Kidney capillary endothelial cell (primary cell): ENCODE measurements at regions not wholly inside any gene's neighbourhood (a gene's known extent, or its start where the extent isn't known, plus 50 kb on each side); places are given as distances from the start of the nearest gene placed in this dataset.
"Not testable (repeated sequence)": the region's sequence is repeated elsewhere in the genome, so short reads cannot be mapped to it uniquely, and the experiment has no call there.

ENCODE experiments used
- DNase-seq: peaks from one replicate; pipeline ENCODE4 v3.0.0-alpha.2; 2018; ENCODE audit warnings: low spot score

DNA sequence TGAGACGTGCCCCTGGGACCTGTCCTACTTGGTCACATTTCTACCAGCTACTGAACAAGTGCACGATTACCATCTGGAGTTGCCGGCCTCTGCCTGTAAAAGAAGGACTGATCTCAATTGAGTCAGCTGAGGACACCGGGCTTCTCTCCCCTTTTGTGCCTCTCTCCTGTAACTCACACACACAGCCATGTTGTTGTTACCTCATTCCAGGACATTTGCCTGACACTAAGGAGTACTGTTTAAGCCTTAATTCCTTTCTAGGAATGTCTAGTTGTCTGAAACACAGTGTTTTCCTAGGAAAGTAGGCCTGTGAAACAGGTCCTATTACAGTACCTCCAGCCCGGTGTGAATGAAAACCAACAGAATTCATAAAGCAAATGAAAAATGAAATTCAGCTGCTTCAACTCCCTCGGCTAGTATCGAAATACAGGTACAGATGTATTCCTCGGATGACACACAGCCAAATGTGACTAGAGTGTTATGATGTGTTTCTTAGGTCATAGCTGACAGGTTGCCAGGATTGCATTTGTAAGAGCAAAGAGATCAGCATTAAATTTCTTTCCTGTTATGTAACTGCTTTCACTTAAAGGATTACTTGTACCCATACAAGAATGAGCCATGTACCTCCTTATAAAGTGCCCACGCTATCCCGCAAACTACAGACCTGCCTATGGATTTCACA is 152.0 kb upstream of the IRS2 start:
- no peak for DNase-seq

DNA sequence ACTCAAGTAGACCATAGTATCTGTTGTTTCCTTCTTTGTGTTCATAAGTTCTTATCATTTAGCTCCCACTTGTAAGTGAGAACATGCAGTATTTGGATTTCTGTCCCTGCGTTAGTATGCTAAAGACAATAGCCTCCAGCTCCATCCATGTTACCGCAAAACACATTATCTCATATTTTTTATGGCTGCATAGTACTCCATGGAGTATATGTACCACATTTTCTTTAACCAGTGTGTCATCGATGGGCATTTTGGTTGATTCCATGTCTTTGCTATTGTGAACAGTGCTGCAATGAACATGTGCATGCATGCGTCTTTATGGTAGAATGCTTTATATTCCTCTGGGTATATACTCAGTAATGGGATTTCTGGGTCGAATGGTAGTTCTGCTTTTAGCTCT is 148.1 kb upstream of the IRS2 start:
- not testable (repeated sequence) for DNase-seq

DNA sequence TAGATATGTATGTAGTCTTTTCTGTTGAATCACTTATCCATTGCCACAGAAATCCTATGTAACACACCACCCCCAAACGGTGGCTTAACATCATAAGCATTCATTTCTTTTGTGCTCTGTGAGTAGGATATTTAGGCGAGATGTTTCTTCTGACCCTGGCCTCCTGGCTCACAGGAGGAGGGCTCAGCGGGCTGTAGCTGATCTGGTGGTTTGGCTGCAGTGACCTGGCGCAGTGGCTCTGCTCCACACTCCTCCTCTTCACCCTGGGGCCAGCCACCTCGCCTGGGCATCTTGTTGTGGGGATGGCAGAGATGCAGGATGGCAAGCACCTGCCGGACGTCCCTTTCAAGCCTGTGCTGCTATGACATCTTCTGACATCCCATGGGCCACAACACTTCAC is 147.1 kb upstream of the IRS2 start:
- no peak for DNase-seq

DNA sequence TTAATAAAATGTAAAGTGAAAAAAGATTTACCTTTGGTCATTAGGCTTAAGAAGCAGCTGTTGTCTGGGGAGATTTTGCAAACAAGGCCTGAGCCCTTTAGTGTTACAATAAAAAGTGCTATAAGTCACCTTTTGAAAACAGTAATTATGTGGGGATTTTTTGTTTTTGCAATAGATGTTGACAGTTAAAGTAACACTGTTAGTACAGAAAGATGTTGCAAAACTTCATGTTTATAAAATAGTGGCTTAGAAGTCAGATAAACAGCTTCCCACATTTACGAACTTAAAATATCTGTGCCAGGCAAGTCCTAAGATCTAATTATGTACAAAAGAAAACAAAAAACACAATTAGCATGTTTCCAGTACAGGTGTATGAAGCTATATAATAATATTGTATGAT is 138.0 kb upstream of the IRS2 start:
- no peak for DNase-seq

DNA sequence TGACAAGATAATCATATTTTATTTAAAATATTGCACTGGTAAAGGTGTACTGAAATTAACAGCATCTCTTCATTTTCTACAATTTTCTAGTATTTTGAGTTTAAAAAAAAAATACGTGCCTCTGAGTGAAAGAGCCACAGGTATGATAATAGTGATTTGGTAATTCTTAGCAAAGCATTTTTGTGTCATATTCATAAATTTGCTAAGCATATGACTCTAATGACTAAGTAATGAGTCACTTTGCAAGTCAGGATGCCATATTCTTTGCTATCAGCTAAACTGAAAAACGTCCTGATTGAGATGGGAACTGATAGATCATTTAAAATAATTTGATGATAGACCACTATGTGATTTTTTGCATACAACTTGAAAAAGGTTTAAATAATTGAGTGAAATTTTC is 136.1 kb upstream of the IRS2 start:
- DNase-seq, result peak; percentile 10

DNA sequence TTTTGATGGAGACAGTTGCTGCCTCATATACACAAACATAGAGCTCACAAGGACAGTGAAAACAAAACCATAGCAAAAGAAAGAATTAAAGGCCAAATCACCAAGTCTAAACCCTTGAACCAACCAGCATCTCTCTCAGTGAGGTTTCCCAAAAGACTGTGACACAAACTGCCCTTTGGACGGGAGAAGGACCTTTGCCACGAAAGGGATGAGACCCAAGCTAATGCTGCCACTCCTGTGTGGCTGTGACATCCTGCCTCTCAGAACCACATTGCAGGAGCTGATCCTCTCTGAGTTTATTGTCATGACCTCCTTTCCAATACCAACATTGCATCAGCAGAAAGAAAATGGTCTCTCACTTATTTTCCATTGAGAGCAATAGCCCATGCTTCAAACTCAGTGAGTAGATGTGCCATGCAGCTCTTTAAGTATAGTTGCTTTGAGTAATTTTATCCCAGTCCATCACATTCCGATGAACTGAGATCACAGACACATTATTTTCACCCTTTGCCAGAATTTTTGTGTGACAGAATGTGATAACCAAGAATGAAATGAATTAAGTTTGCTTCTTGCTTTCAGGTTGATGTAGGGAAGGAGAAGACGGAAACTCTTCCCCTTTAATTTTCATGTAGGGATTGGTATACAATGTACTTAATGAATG is 133.5 kb upstream of the IRS2 start:
- no peak for DNase-seq

DNA sequence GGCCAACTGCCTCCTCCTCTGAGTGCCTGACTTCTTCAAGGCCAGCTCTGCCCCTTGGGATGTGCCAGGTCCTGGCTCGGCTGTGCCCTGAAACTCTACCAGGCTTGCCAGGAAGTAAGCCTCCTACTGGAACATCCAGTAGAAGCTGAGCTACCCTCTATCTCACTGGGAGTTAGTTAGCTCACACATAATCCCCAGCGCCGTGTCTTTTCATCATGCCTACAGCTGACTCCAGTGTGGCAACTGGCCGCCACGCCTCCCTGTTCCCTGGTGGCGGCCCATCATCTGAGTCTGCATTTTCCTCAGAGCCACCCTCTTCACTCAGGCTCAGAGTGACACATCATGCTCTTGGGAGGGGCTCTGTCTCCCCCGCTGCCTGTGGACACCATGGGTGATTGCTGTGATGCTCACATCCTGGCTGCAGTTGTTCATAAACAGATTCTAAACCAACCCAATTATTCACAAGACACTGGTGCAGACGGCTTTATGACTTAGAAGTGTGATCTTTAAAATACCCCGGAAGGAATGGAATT is 131.9 kb upstream of the IRS2 start:
- DNase-seq, result no peak

DNA sequence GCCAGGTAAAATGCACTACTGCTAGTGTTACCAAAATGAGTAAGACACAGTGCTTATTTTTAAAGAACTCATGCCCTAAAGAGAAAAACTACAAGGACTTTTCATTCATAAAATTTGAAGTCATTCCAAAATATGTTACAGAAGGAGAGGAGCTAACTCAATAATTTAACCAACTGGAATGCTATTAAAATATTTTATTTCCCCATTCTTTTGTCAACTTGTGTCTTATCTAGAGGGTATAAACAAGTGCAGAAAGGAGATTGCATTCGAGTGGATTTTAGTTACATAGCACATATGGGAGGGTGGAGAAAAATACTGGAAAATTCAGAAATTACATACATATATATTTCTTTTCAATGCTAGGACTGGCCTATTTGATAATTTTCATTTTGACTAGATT is 131.0 kb upstream of the IRS2 start:
- no peak for DNase-seq

DNA sequence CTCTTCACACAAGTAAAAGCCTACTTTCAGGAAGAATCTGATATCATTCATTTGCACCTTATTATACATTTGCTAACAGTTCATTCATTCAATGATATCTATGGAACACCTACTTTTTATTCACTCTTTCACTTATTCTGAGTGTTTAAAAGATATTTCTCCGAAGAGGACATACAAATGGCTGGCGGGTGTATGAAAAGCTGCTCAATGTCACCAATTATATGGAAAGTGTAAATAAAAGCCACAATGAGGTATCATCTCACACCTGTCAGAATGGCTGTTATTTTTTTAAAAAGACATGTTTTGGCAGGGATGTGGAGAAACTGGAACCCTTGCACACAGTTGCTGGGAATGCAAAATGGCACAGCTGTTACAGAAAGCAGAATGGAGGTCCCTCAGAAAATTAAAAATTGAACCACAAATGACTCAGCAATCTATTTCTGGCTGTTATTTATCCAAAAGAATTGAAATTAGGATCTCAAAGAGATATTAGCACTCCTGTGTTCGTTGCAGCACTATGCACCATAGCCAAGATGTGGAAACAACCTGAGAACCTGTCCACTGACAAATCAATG is 127.6 kb upstream of the IRS2 start:
- DNase-seq, result no peak

DNA sequence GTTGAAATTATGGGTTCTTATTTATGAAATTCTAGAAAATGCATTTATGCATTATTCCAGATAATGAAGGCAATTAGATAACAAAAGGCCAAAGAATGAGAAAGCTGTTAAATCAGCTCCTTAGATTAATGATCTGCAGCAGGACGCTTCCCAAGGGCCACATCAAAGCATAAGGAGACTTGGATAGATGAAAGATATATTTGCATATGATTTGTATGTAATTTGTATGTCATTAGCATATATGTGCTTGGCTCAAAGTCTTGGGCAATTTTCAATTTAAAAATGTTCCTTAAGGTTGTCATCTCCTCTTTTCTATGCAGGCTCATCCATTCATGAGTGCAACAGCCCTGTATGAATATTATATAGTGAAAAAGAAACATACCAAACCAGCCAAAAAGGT is 126.8 kb upstream of the IRS2 start:
- DNase-seq, result no peak

DNA sequence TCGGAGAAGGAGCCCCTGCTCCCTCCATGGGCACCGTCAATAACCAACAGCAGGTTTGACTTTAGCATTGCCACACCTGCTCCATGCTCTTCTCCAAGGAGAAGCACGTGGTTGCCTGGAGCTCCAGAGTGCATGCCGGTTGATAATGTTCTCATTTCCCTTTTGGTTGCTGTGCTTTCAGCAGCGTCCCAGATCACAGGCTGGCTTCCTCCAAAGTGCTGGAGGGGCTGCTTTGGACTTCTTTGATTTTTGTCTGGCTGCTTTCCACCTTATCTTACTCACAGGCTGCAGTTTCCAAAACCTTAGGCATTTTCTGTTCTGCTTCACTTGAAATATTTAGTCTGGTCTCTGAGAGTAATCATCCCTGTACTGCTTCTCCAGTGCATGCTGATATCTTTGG is 123.8 kb upstream of the IRS2 start:
- DNase-seq, result no peak

DNA sequence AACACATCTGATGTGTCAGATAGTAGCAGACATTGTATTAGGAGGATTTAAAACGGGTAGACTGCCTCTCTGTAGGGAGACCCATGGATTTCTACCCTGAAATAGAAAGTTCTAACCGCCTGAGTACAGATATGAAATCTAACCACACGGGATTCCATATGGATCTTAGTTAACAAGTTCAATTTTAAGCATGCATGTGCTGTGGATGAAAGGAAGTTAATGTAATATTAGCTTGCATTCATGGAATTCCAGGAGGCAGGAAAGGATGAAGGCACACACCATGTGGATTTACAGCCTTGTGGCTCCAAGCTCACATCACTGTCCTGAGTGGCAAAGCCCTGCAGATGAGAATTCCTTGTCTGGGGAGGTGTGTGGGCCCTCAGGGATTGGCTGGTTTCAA is 120.6 kb upstream of the IRS2 start:
- DNase-seq, result no peak

DNA sequence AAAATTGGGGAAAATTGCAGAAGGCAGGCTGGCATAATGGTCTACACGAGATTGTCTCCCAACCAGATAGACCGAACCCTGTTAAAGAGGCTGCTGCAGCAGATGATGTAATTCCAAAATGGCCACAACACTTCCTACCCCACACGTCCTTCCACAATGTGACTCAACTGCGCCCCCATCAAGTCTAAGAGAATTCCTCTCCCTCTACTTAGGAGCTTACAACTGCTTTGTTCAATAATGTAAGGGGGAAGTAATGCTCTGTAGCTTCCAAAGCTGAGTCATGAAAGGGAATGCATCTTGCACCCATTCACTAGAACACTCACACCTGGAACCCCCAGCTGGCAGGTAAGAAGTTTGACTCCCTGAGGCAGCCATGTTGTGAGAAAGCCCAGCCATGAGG is 117.8 kb upstream of the IRS2 start:
- no peak for DNase-seq

DNA sequence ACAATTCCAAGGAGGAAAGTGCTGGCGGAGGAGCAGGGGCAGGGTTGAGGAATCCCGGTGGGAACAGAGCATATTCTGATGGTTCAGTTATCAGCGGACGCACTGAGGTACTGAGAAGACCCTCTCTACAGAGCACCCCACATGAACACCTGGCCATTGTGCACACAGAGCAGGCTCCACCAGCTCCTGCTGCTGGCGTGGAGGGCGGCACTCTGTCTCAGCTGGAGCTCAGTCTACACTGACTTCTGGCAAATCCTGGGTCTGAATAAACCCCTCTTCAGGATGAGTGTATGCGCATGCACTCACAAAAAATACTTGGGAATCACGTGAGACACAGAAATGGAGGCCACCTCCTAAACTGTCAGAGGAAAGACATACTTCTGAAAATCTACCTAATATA is 114.4 kb upstream of the IRS2 start:
- DNase-seq, result no peak

DNA sequence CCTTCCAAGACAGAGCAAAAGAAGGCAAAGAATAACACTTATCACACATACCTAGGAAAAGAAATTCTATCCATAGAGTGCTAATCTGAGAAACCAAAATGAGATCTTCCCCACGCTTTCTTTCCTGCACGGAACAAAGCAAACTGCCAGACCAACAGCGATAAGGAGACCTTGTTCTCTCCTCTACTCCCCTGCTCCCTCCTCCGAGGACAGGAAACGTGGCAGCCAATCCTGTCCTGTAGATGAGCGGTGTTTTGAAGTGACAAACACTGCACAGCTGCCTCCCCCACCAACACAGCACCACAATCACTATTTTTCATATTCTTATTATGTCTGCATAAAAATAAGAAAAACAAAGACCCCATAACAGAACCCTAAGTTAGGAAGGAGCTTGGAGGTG is 113.9 kb upstream of the IRS2 start:
- no peak for DNase-seq

DNA sequence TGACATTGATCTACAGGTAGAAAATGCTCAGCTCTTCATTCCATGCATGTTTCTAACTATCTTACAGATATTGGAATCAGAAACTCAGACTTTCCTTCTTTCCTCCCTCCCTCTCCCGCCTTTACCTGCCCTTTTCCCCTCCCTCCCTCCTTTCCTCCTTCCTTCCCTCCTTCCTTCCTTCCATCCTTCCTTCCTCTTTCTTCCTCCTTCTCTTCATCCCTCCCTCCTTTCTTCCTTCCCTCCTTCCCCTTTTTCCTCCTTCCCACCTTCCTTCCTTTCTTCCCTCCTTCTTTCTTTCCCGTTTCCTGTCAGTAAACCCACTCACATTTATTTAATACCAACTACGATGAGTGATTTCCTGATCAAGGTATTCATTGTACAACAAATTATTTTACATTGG is 113.4 kb upstream of the IRS2 start:
- DNase-seq, result no peak

DNA sequence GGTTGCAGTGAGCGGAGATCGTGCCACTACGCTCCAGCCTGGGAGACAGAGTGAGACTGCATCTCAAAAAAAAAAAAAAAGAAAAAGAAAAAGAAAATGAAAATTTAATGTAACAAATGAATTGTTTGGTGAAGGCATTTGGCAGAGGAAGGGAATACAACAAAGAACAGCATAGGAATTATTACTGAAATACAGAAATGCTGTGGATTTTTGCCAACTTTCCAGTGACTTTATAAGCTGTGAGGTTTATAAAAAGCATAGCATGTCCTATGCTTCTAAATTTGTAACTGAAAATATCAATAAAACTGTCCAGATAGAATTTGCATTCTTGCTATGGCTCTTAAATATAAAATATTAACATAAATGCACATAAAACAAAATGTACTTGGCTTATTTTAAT is 112.9 kb upstream of the IRS2 start:
- DNase-seq, result no peak

DNA sequence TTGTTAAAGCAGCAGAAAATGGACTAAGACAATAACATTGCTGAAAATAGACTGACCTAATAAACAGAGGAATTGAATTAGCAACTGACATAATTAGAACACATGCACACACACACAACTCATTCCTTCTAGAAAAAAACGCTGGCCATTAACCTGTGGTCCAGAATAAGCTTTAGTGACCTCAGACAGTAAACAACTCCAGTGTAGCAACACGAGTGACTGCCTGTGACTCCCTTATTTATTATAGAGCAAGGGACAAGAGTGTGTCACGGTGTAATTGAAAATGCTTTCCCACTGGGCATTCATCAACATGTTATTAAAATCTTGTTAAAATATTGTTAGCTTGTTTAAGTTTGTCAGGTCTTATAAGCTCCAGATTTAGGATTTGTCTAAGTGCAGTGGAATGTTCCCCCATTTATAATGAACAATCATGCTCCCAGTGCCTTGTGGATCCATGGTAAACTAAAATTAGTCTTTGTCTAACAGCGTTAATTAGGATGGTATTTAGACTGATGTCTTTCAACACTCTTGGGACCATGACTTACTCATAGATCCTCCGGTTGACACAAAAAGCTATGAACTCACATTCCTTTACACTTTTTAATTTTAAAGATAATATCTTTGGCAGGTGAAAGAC is 111.7 kb upstream of the IRS2 start:
- DNase-seq, result no peak

DNA sequence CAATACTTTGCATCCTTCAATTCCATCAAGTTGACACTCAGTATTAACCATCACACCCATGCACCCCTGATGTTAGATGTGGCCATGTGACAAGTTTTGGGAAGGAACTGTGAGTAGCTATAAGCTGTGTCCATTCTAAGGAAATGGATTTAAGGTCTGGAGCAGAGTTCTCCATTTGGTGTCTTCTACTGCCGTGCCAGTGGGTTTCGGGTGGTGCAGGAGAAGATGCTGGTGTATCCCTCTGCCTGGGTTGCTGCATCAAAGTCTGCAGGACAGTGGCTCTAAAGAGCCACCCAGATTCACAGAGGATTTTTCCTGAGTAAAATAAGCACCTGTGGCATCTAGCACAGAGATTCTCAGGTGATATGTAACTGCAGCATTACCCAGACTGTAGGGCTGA is 105.7 kb upstream of the IRS2 start:
- DNase-seq, result no peak

DNA sequence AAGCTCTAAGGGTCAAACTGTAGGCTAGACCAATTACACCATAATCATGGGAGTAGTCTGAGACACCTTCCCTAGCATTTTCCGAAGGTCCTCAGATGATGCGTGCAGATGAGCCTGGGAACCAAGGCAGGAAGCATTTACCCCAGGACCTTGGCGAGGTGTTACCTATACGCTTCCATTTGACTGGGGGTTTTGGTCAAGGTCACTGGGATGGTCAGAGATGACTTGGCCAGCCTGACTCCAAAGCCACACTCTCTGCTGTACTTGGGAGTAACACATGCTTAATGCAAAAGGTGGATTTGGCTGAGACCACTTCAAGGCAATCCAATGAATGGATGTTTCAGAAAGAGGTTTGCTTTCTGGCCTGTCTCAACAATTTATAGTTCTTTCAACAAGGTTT is 98.9 kb upstream of the IRS2 start:
- DNase-seq, result no peak

DNA sequence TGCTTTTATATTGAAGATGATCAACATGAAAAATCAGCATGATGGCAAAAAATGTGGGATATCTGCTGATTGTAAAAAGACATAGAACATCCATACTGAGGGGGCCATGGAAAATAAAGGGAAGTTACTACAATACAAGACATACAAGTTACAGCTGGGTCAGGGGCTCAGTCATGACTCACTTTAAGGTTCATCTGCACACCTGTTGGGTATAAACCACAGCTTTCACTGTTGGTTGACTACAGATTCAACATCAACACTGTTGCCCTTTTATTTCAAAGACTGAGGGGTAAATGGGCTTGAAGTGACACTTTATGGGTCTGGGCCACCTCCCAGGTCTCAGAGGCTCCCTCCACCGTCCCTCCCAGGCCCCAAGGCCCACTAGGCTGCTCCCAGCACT is 98.1 kb upstream of the IRS2 start:
- no peak for DNase-seq

DNA sequence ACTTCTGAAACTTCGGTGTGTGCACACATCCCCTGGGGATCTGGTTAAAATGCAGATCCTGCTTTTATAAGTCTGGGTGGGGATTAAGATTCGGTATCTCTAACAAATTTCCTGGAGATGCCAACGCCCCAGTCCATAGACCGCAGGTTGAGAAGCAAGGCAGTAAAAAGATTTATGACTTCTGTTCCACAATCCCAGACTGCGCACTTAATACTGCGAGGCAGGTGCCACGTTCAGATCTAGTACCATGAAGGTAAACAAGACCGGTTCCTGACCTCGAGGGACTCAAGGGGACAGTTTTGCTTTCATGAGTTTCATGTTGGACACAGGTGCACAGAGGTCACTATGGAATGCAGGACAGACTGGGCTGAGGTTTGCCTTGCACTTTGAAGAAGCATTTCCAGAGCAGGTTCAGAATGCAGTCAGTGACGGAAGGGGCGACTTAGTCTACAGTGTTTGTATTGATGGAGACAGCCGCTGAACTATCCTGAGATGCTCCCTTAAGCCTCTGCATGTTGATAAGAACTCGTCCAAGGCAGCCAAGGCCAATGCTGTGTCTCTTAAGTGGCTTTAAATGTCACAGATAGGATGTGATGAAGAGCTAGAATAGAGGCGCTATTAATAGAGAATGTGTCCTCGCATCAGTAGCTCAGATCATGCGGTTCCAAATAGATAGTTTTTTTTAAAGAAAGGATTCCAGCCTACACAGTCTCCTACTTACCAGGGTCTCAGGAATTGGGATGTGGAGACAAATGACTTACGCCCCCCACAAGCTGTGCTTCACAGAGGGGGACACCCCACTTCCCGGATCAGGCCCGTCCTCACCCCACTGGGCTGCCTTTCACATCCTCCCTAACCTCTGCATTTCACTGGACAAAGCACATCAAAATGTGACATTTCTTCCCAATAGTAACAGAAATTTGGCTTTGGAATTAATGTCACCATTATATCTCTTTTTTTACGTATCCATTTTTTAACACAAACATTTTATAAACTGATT is 97.1 kb upstream of the IRS2 start:
- DNase-seq, result no peak
